ENCODE measurements at regions not wholly inside any gene's neighbourhood (a gene's known extent, or its start where the extent isn't known, plus 50 kb on each side); places are given as distances from the start of the nearest gene placed in this dataset.

DNA sequence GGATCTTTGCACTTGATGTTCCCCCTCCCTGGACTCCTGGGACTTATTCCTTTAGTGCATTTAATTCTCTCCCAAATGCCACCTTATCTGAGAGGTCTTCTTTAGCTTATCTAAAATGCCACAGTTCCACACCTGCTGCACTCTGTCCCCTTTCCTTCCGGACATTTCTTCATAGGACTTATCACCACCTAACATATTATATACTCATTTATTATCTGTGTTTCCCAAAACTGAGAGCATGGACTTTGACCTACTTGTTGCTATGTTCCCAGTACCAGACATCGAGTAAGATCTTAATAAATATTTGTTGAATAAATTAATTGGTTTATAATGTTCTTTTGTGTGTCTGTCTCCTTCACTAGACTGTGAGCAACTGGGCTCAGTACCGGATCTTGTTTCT, 585.3 kb downstream of the INSC start:
- no peak for DNase-seq (ENCODE audit: low read depth)

DNA sequence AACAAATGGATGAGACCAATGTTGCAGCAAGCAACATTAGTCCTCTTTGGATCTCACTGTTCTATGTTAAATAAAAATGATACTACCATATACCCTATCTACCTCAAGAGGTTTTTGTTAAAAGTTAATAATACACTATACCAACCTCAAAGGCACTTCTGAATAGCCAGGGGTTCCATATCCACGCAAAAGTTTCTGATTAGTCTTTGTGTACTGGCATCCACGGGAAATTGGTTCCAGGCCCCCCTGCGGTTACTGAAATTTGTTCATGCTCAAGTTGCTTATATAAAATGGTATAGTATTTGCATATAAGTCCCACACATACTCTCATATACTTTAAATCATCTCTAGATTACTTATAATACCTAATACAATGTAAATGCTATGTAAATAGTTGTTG, 585.7 kb downstream of the INSC start:
- no peak for DNase-seq (ENCODE audit: low read depth)

- DNase-seq (ENCODE audit: low read depth), result no peak
Measured at GRCh38 chr11:15704064-15704463, 589.3 kb downstream of the INSC start.

GRCh38 chr11:15704556-15704955, 589.8 kb downstream of the INSC start:
- no peak for DNase-seq (ENCODE audit: low read depth)

- DNase-seq (ENCODE audit: low read depth), result no peak
Measured at GRCh38 chr11:15705891-15706290, 591.2 kb downstream of the INSC start.

DNA sequence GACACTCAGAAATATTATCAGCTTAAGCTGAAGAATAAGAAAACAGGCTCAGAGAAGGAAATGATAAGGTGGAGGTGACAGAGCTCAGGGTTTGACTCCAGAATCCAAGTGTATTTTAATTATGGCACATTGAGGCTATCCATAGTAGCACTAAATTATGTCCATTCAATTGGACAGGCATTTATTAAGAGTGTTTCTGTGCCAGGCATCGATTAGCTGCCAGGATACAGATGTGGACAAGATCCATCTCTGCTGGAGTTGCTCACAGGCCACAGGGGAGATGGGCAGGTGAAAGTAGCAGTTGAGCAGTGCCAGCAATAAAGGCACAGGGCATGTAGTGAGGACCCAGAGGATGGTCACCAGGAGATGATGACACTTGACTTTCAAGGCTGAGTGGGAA, 592.5 kb downstream of the INSC start:
- no peak for DNase-seq (ENCODE audit: low read depth)

- DNase-seq (ENCODE audit: low read depth), result peak; percentile 1
Measured at GRCh38 chr11:15707971-15708370, 593.2 kb downstream of the INSC start.

DNA sequence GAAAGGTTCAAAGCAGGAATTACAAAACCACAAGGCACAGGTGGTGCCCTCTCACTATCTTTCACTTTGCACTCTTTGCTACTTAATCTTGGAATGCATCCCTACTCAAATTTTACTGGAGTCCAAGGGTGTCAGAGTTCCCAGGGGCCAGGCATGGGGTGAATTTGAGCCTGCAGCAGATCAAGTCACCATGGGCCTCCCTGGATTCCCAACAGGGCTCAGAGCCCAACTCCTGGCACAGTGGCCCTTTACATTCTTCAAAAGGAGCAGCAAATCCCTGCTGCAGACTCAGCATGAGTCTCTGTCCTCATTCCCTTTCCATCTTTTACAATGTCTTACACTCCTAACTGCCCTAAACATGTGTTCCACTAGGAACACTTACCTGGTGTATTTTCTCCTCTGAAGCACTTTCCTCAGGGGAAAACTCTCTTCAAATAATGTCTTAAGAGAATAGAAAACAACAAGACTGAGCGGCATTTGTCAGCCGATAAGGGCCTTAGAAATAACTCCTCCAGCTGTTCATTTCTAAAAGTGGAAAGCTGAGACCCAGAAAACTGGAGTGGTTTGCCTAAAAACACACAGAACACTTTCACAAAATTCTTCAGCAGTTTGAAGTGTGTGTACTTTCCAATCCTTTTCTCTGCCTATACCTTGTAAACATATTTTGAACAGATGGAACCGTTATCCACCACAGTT, 596.0 kb downstream of the INSC start:
- DNase-seq (ENCODE audit: low read depth), result no peak

- DNase-seq (ENCODE audit: low read depth), result no peak
Measured at GRCh38 chr11:15711311-15711710, 596.6 kb downstream of the INSC start.

DNA sequence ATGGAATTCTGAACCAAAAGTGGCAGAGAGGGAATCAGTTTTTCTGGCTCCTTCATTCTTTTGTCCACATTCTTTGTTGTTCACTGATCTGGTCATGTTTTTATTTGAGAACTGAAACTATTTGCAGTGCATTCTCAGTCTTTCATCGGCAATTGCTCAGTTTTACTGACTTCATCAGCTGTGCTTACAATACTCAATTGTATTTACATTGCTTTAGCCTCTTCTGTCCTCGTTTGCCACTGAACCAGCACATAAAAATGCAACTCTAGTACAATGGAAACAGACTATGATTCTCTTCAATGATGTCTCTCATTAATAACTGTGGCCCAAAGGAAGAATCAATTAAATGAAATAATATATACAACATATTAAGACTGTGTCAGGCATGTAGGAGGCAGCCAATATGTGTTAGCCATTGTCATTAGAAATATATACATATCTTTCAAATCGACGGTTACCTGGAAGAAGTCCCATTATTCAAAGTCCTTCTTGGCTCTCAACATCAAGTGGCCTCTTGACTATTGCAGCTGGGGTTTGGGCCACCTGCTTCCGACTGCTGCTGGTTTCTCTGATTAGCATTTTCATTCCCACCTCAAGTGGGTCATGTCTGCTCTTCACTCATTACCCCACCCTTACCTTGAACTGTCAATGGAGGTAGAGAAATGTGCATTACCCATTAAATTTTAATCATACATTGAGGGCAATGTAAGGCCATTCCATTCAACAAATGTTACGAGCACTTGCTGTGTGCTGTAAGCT, 600.1 kb downstream of the INSC start:
- no peak for DNase-seq (ENCODE audit: low read depth)

GRCh38 chr11:15716550-15716949, 601.8 kb downstream of the INSC start:
- DNase-seq (ENCODE audit: low read depth), result peak; percentile 0

DNA sequence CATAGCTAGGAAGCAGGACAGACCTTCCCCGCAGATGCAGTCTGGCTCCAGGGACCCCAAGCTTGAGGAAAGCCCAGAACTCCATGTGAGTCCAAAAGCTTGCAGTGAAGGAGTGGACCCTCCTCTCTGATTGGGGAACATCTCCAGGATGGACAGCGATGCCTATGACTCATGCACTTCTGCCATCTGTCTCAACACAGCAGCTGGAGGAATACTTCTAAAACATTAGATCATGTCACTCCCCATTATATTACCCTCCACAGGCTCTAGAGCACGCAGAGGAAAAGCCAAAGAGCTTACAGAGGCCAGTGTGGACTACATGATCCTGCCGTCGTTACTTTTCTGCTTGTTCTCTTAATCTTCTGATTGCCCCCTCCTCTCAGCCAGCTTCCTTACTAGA, 605.7 kb downstream of the INSC start:
- no peak for DNase-seq (ENCODE audit: low read depth)

- no peak for DNase-seq (ENCODE audit: low read depth)
Measured at GRCh38 chr11:15723966-15724365, 609.2 kb downstream of the INSC start.

DNA sequence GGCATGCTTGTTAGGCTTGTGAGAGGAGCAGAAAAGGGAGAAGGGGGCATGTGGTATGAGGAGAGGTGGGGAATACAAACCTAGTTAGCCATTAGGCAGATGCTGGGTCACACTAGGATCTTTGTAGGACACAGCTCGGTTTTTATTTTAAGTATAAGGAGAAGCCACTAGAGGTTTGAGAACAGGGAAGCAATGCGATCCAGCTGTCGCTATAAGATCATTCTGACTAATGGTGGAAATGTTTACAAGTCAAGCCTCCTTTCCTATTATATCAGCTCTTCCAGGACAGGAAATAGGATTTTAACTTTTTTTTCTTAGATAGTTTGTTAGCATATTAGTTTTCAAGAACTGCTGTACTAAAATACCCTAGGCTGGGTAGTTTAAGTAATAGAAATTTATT, 609.9 kb downstream of the INSC start:
- no peak for DNase-seq (ENCODE audit: low read depth)

- DNase-seq (ENCODE audit: low read depth), result no peak
Measured at GRCh38 chr11:15725246-15725645, 610.5 kb downstream of the INSC start.

GRCh38 chr11:15726221-15726746, 611.6 kb downstream of the INSC start:
- DNase-seq (ENCODE audit: low read depth), result no peak

DNA sequence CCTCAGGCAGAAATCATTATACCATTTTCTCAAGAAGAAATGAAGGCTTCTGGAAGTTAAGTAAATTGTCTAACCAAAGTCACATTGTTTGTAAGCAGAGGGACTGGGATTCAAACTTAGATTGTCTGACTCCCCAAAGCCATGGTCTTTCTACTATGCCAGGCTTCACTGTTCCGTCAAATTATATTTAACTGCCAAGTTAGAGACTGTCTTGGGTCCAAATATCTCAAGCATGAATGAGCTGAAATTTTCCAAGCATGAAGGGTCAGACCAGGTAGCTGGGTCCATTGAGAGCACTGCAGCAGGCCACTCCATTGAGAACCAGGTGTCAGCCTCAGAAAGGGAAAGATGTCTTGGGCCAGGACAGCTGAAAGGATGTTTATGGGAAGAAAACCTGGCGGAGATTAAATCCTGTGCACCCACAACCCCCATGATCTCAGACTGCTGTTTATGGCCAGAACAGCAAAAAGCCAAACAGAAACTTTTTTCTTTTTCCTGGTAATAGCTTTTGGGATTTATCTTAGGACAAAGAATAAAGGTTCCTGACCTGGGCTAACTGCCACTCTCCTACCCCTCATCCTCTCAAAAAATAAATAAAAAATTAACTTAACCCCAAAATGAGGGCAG, 612.3 kb downstream of the INSC start:
- no peak for DNase-seq (ENCODE audit: low read depth)

- DNase-seq (ENCODE audit: low read depth), result no peak
Measured at GRCh38 chr11:15727520-15727914, 612.8 kb downstream of the INSC start.

DNA sequence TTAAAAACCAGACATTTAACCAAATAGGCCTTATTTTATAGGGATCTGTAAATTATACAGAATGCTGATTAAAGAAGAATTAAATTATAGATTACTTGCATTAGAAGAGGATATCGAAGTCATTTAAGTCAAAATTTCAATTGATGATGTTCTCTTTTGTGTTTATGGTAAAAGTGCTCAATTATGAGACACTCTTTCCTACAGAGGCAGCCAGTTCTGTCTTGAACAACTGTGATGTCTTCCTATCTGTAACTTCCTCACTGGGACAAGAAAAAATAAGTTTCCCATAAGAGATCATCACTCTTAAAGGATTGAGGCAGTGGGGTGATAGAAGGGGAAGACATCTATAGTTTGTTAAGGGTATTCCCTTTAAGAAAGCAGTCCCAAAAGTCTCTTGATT, 613.5 kb downstream of the INSC start:
- DNase-seq (ENCODE audit: low read depth), result no peak

DNA sequence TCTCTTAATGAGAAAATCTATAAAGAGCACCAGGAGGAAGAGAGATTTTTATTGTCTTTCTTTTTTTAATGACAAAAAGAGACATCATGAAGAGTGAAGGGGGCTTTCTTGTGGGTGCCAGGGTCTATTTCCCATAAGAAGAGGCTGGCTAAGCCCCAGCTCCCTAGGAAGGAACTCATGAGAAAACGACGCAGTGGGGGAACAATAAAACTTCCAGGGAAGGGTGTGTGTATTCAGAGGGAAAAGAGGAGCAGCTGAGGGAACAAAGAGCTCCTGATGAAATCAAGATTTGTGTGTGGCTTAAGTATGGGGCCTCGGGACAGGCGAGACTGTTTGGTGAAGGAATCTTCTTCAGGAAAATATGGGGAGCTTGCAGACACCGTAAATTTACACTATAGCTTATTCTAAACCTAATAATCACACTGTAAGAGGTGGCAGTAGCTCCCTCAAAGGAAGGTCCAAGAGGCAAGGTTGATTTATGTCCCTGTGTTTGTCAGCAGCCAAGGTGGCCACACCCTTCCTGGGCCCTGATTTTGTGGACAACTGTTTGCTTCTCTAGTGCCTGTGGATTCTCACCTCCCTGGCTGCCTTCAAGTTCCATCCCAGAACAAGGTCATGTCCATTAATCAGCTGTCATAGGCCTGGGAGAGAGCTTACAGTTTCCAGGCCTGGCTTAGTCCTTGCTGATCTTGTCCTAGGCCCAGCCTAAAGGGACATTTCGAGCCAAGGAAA, 615.7 kb downstream of the INSC start:
- no peak for DNase-seq (ENCODE audit: low read depth)

DNA sequence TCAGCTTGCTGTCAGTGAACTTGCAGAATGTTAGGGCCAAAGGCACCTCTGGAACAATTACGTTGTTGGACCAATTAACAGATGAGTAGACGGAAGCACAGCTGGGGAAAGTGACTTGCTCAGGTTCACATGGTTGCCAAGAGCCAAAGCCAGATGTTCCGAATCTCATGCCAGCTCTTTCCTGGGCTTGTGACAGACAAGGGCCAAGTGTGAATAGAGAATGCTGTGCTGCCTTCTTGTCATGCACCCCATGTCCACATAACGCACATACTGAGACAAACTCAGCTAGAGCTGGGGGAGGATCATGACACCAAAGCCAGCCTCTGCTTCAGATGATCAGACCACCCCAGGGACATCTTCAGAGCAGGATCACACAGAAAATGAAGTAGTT, 616.3 kb downstream of the INSC start:
- DNase-seq (ENCODE audit: low read depth), result no peak

GRCh38 chr11:15735706-15736105, 620.6 kb downstream of the SOX6 start:
- DNase-seq (ENCODE audit: low read depth), result no peak
